HepG2 (cell line): ENCODE measurements at regions not wholly inside any gene's neighbourhood (a gene's known extent, or its start where the extent isn't known, plus 50 kb on each side); places are given as distances from the start of the nearest gene placed in this dataset.
"Not testable (repeated sequence)": the region's sequence is repeated elsewhere in the genome, so short reads cannot be mapped to it uniquely, and the experiment has no call there.

Experiments used
- ATAC-seq: fragments of 200-7000 bp; cut with Tn5 transposase; 3 replicates; pipeline ENCODE4 v1.9.1; 2020; ENCODE audit warnings: mild to moderate bottlenecking, moderate library complexity
- BruUV-seq: library from RNA; stranded (reverse); fragments of 400-500 nt; replicated peaks from 2 replicates; lab custom pipeline; 2021; lab: Mats Ljungman, UMichigan
- CTCF ChIA-PET: fragments of 300-600 bp; formaldehyde crosslinking; extraction: SDS; loops from one replicate; lab custom pipeline; 2021; ENCODE audit warnings: low total read pairs, inconsistent platforms, low intra/inter-chr PET ratio; lab: Yijun Ruan, JAX
- POLR2A ChIA-PET: fragments of 350-600 bp; sonication (Branson Sonifier 250); formaldehyde crosslinking; loops from one replicate; lab custom pipeline; 2020; ENCODE audit warnings: antibody characterized with exemption, inconsistent platforms; lab: Yijun Ruan, JAX
- DNase-seq: peaks from one replicate; pipeline ENCODE4 v3.0.0-alpha.2; 2015; ENCODE audit warnings: low spot score
- FAIRE-seq: peaks from 3 replicates; lab custom pipeline; 2011; peaks lifted over from hg19 to GRCh38; lab: Jason Lieb, UNC
- H2AFZ ChIP-seq: one replicate; pipeline ENCODE4 v1.6.1; 2011; ENCODE audit warnings: low read length, inconsistent platforms
- H3K27ac ChIP-seq: fragments of 300-600 bp; 3 replicates; pipeline ENCODE4 v1.8.0; 2011; ENCODE audit warnings: mixed run types, mild to moderate bottlenecking, mixed read lengths, low read length, inconsistent platforms; ENCODE audit not compliant: insufficient read depth; ENCODE audit errors: extremely low read length
- H3K27me3 ChIP-seq, 2 experiments: fragments of 200-600 bp in 1 of 2; 2 replicates in 1 of 2; 3 replicates in 1 of 2; pipeline versions ENCODE4 v1.6.0 to v1.8.0; 2011; ENCODE audit warnings: low read length in 2 of 2, mild to moderate bottlenecking in 2 of 2, moderate library complexity in 2 of 2, inconsistent platforms in 1 of 2; ENCODE audit not compliant: insufficient read depth in 2 of 2, control insufficient read depth in 1 of 2
- H3K36me3 ChIP-seq, 2 experiments: fragments of 200-600 bp in 1 of 2; replicated peaks in 1 of 2; 2 replicates in 1 of 2; 3 replicates in 1 of 2; pipeline versions ENCODE4 v1.5.1 to v1.8.0; 2011; ENCODE audit warnings: low read length in 2 of 2, inconsistent platforms in 1 of 2; ENCODE audit not compliant: insufficient read depth in 2 of 2, control insufficient read depth in 1 of 2
- H3K4me1 ChIP-seq: 2 replicates; pipeline ENCODE4 v1.5.1; 2012; ENCODE audit warnings: low read length, inconsistent platforms; ENCODE audit not compliant: insufficient read depth
- H3K4me2 ChIP-seq: 2 replicates; pipeline ENCODE4 v1.6.0; 2011; ENCODE audit warnings: low read depth, low read length, inconsistent platforms
- H3K4me3 ChIP-seq, 3 experiments: fragments of 200-600 bp in 1 of 3; sonication (generic), shearing (Covaris generic) in 1 of 3; replicated peaks in 1 of 3; 2 replicates each; pipeline ENCODE4 v1.5.1; 2011 to 2016; ENCODE audit warnings: low read length in 3 of 3, inconsistent platforms in 2 of 3, low read depth in 2 of 3, mild to moderate bottlenecking in 2 of 3, control low read depth in 1 of 3, mixed read lengths in 1 of 3; ENCODE audit not compliant: insufficient read depth in 1 of 3
- H3K79me2 ChIP-seq: one replicate; pipeline ENCODE4 v1.6.1; 2011; ENCODE audit warnings: low read length, inconsistent platforms; ENCODE audit not compliant: insufficient read depth
- H3K9ac ChIP-seq: 2 replicates; pipeline ENCODE4 v1.6.0; 2011; ENCODE audit warnings: mild to moderate bottlenecking, low read depth, low read length, inconsistent platforms; ENCODE audit not compliant: insufficient read depth
- H3K9me3 ChIP-seq: 2 replicates; pipeline ENCODE4 v1.5.1; 2012; ENCODE audit warnings: mild to moderate bottlenecking, low read length
- H4K20me1 ChIP-seq: 2 replicates; pipeline ENCODE4 v1.6.0; 2011; ENCODE audit warnings: inconsistent platforms, mild to moderate bottlenecking, low read length, moderate library complexity; ENCODE audit not compliant: insufficient read depth
- ATF1 ChIP-seq: IDR thresholded peaks from 2 replicates; pipeline ENCODE4 v1.6.1; 2016; ENCODE audit warnings: mild to moderate bottlenecking, control low read depth
- CREB1 ChIP-seq, 2 experiments: fragments of 450-650 bp in 1 of 2; IDR thresholded peaks; 2 replicates each; pipeline ENCODE4 v1.6.1; 2016 to 2017; ENCODE audit warnings: control low read depth in 1 of 2, mild to moderate bottlenecking in 1 of 2, missing compliant biosample characterization in 1 of 2, missing genetic modification characterization in 1 of 2
- EHMT2 ChIP-seq: fragments of 200-600 bp; sonication (generic); IDR thresholded peaks from 2 replicates; pipeline ENCODE4 v1.7.0; 2017; ENCODE audit warnings: antibody characterized with exemption, low read depth, low read length, borderline replicate concordance
- HDAC1 ChIP-seq: sonication (generic); formaldehyde crosslinking; IDR thresholded peaks from 2 replicates; pipeline ENCODE4 v1.5.1; 2020; ENCODE audit warnings: mild to moderate bottlenecking, missing genetic modification reagents
- HNRNPL ChIP-seq: fragments of 200-400 bp; formaldehyde crosslinking; IDR thresholded peaks from 2 replicates; pipeline ENCODE4 v1.6.1; 2017; ENCODE audit warnings: mild to moderate bottlenecking, low read depth, low read length
- KIAA2018 ChIP-seq: sonication (generic); formaldehyde crosslinking; IDR thresholded peaks from 2 replicates; pipeline ENCODE4 v1.5.0; 2020; ENCODE audit warnings: mild to moderate bottlenecking, missing genetic modification reagents, borderline replicate concordance
- NBN ChIP-seq: fragments of 450-650 bp; conservative IDR thresholded peaks from 2 replicates; pipeline ENCODE4 v1.6.1; 2017
- NR1H2 ChIP-seq: sonication (generic); formaldehyde crosslinking; IDR thresholded peaks from 2 replicates; pipeline ENCODE4 v1.8.1; 2022; ENCODE audit warnings: low read depth, missing genetic modification reagents, borderline replicate concordance
- PHF20 ChIP-seq: sonication (generic); formaldehyde crosslinking; IDR thresholded peaks from 2 replicates; pipeline ENCODE4 v1.5.0; 2020; ENCODE audit warnings: mild to moderate bottlenecking, missing genetic modification reagents
- PHF8 ChIP-seq: sonication (generic); formaldehyde crosslinking; IDR thresholded peaks from 2 replicates; pipeline ENCODE4 v1.5.0; 2020; ENCODE audit warnings: missing genetic modification reagents
- SNAPC2 ChIP-seq: sonication (generic); formaldehyde crosslinking; IDR thresholded peaks from 2 replicates; pipeline ENCODE4 v1.8.1; 2022; ENCODE audit warnings: mild to moderate bottlenecking, missing genetic modification reagents
- ZNF333 ChIP-seq: sonication (generic); formaldehyde crosslinking; IDR thresholded peaks from 2 replicates; pipeline ENCODE4 v1.4.0; 2020; ENCODE audit warnings: mild to moderate bottlenecking, missing genetic modification reagents, borderline replicate concordance
- WGBS: methylation state at CpG from one replicate; pipeline ENCODE4 v1.1.6; 2017; ENCODE audit warnings: low lambda C conversion rate; 5-methylcytosine and 5-hydroxymethylcytosine counted together
- in situ Hi-C: cut with HindIII; loops from 2 replicates; pipeline ENCODE4 v1.10.0; 2017; ENCODE audit warnings: low pct_unique_long_range_greater_than_20kb; ENCODE audit not compliant: extremely low pct_ligation_motif_present
- intact Hi-C: fragments of 100-400 bp; cut with micrococcal nuclease; formaldehyde crosslinking; loops from one replicate; pipeline ENCODE4 v1.10.0; 2022; ENCODE audit not compliant: unreplicated experiment

DNA sequence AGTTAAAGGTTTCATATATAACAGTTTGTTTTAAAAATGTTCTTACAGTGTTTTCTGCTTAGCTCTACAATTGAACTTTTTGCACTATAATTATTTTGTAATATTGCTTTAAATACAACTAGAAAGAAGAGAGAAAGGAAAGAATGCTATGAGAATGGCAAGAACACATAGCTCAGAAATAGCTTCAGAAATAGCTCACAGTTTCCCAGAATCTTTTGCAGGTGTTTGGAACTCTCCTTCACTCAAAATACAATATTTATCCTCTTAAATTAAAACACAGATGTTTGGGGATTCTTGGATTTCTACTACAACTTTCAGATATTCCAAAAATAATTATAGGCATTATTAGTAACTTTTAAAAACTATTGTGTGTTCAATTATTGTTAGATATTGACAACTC, 658.0 kb upstream of the DPPA4 start:
- Histone ChIP-seq H3K9ac (no peak overlapping the region), H4K20me1 (no peaks in the 10 kb centered on the region), H3K27me3 (no peaks in the 10 kb centered on the region), H3K9me3 (no peaks in the 10 kb centered on the region), H3K4me2 (no peak overlapping the region), H3K27ac (no peak overlapping the region), H3K4me3 (no peak overlapping the region), H3K79me2 (no peaks in the 10 kb centered on the region), H3K36me3 (no peaks in the 10 kb centered on the region), H3K4me1 (no peaks in the 10 kb centered on the region), H2AFZ (no peak overlapping the region)
- FAIRE-seq (no peak), DNase-seq (no peak), ATAC-seq (no peak)
- intact Hi-C loops = no loop called here
- in situ Hi-C loops = no loop called here
- ChIA-PET POLR2A (no interaction called here), CTCF (no interaction called here)
- no TSS peak for BruUV-seq
- TF ChIP-seq KIAA2018 (no peak), HNRNPL (no peak), ATF1 (CRISPR knock-in tag) (no peak), NBN (no peak), CREB1 (IDR thresholded peaks at IDR 0.05) (no peak), CREB1 (CRISPR knock-in tag; IDR thresholded peaks at IDR 0.05) (no peak), NR1H2 (CRISPR knock-in tag) (no peak), PHF8 (CRISPR knock-in tag) (no peak), EHMT2 (no peak), ZNF333 (CRISPR knock-in tag) (no peak), PHF20 (CRISPR knock-in tag) (no peak), SNAPC2 (CRISPR knock-in tag) (no peak), HDAC1 (CRISPR knock-in tag) (no peak)

DNA sequence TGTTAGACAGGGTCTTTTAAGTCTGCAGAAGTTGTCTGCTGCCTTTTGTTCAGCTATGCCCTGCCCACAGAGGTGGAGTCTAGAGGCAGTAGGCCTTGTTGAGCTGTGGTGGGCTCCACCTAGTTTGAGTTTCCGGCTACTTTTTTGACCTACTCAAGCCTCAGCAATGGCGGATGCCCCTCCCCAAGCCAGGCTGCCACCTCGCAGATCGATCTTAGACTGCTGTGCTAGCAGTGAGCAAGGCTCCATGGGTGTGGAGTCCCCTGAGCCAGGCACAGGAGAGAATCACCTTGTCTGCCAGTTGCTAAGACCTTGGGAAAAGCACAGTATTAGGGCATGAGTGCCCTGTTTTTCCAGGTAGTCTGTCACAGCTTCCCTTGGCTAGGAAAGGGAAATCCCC, 664.6 kb upstream of the DPPA4 start:
- DNase-seq, CTCF ChIA-PET, H2AFZ ChIP-seq, H3K27me3 ChIP-seq, FAIRE-seq, POLR2A ChIA-PET, H3K4me2 ChIP-seq, H3K9ac ChIP-seq, BruUV-seq, ATAC-seq, in situ Hi-C loops, H3K9me3 ChIP-seq, H3K79me2 ChIP-seq, H3K36me3 ChIP-seq, H3K27ac ChIP-seq, H3K4me1 ChIP-seq, intact Hi-C loops, H3K4me3 ChIP-seq, H4K20me1 ChIP-seq: not testable (repeated sequence)
- whole genome bisulfite sequencing = 10% methylated on average over 2 of the region's 4 CpGs
